NB4 (cell line): ENCODE measurements at regions not wholly inside any gene's neighbourhood (a gene's known extent, or its start where the extent isn't known, plus 50 kb on each side); places are given as distances from the start of the nearest gene placed in this dataset.

Source experiments
- DNase-seq: peaks from one replicate; pipeline ENCODE4 v3.0.0; 2010; ENCODE audit warnings: low read depth
- H3K4me3 ChIP-seq: one replicate; pipeline ENCODE4 v1.5.1; 2011; ENCODE audit warnings: mild to moderate bottlenecking, low read depth, low read length, moderate library complexity
- MYC ChIP-seq: IDR thresholded peaks from 2 replicates; pipeline ENCODE4 v1.6.1; 2011; ENCODE audit warnings: low read depth, low read length
- POLR2A ChIP-seq: IDR thresholded peaks from 2 replicates; pipeline ENCODE4 v1.6.1; 2011; ENCODE audit warnings: mild to moderate bottlenecking; ENCODE audit not compliant: insufficient read length; ENCODE audit errors: extremely low read depth
- TF ChIP-seq, protein P1 (sequence below): IDR thresholded peaks from 2 replicates; pipeline ENCODE4 v1.6.1; 2011; ENCODE audit warnings: low read depth, low read length
- TF ChIP-seq, protein P2 (sequence below): IDR thresholded peaks from one replicate; pipeline ENCODE4 v1.5.1; 2012; ENCODE audit warnings: low read depth, low read length

GRCh38 chr7:68213838-68214237 lies 1217.2 kb downstream of the TYW1 start:
- no peak overlapping the region for H3K4me3 ChIP-seq
- TF ChIP-seq POLR2A (no peak), MYC (no peak)
- TF ChIP-seq, protein P1, sequence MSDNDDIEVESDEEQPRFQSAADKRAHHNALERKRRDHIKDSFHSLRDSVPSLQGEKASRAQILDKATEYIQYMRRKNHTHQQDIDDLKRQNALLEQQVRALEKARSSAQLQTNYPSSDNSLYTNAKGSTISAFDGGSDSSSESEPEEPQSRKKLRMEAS: no peak
- TF ChIP-seq, protein P2, sequence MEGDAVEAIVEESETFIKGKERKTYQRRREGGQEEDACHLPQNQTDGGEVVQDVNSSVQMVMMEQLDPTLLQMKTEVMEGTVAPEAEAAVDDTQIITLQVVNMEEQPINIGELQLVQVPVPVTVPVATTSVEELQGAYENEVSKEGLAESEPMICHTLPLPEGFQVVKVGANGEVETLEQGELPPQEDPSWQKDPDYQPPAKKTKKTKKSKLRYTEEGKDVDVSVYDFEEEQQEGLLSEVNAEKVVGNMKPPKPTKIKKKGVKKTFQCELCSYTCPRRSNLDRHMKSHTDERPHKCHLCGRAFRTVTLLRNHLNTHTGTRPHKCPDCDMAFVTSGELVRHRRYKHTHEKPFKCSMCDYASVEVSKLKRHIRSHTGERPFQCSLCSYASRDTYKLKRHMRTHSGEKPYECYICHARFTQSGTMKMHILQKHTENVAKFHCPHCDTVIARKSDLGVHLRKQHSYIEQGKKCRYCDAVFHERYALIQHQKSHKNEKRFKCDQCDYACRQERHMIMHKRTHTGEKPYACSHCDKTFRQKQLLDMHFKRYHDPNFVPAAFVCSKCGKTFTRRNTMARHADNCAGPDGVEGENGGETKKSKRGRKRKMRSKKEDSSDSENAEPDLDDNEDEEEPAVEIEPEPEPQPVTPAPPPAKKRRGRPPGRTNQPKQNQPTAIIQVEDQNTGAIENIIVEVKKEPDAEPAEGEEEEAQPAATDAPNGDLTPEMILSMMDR: no peak
- no peak for DNase-seq

- DNase-seq: no peak
- TF ChIP-seq, protein P2: no peak
- TF ChIP-seq, protein P1: no peak
- no peak for TF ChIP-seq MYC
- TF ChIP-seq POLR2A: no peak
- no peak overlapping the region for H3K4me3 ChIP-seq
Observed at GRCh38 chr7:68216051-68216450, 1219.4 kb downstream of the TYW1 start.

GRCh38 chr7:68217426-68217825 lies 1220.8 kb downstream of the TYW1 start:
- no peak for DNase-seq
- no peak overlapping the region for H3K4me3 ChIP-seq
- TF ChIP-seq, protein P1: no peak
- TF ChIP-seq POLR2A (no peak), MYC (no peak)
- TF ChIP-seq, protein P2: no peak

GRCh38 chr7:68218461-68218860 lies 1221.8 kb downstream of the TYW1 start:
- TF ChIP-seq, protein P2: no peak
- TF ChIP-seq POLR2A: no peak
- TF ChIP-seq, protein P1: no peak
- TF ChIP-seq MYC: no peak
- no peak overlapping the region for H3K4me3 ChIP-seq
- no peak for DNase-seq

- no peak for DNase-seq
- TF ChIP-seq, protein P2: no peak
- TF ChIP-seq POLR2A: no peak
- TF ChIP-seq, protein P1: no peak
- no peak for TF ChIP-seq MYC
- no peak overlapping the region for H3K4me3 ChIP-seq
Observed at GRCh38 chr7:68222311-68222710, 1225.7 kb downstream of the TYW1 start.
